GM23248 (cell line): ENCODE measurements at regions not wholly inside any gene's neighbourhood (a gene's known extent, or its start where the extent isn't known, plus 50 kb on each side); places are given as distances from the start of the nearest gene placed in this dataset. TPM values are rescaled to one million over a fixed set of nuclear protein-coding genes. Genes with fewer than 3 reads are reported as not detected.

Experiments used
- DNase-seq: peaks from one replicate; pipeline ENCODE4 v3.0.0-alpha.2; 2015
- H2AFZ ChIP-seq: fragments of 200-600 bp; sonication (generic); 2 replicates; pipeline ENCODE4 v1.6.1; 2016; ENCODE audit warnings: antibody characterized with exemption
- H3F3A ChIP-seq: fragments of 200-600 bp; sonication (generic); 2 replicates; pipeline ENCODE4 v1.6.1; 2016; ENCODE audit warnings: mild to moderate bottlenecking, antibody characterized with exemption, mixed run types; ENCODE audit not compliant: insufficient read depth
- H3K27ac ChIP-seq: fragments of 200-600 bp; sonication (generic); 2 replicates; pipeline ENCODE4 v1.5.1; 2016; ENCODE audit warnings: mild to moderate bottlenecking
- H3K27me3 ChIP-seq: fragments of 200-600 bp; sonication (generic); replicated peaks from 2 replicates; pipeline ENCODE4 v1.6.1; 2016; ENCODE audit warnings: mild to moderate bottlenecking; ENCODE audit not compliant: insufficient read depth
- H3K36me3 ChIP-seq: fragments of 200-600 bp; sonication (generic); 2 replicates; pipeline ENCODE4 v1.6.1; 2016; ENCODE audit warnings: low read depth, mild to moderate bottlenecking
- H3K4me1 ChIP-seq: fragments of 200-600 bp; sonication (generic); 2 replicates; pipeline ENCODE4 v1.6.1; 2016; ENCODE audit warnings: mild to moderate bottlenecking; ENCODE audit not compliant: insufficient read depth
- H3K4me2 ChIP-seq: fragments of 200-600 bp; sonication (generic); one replicate; pipeline ENCODE4 v1.6.1; 2016; ENCODE audit warnings: mild to moderate bottlenecking; ENCODE audit not compliant: unreplicated experiment
- H3K4me3 ChIP-seq: fragments of 200-600 bp; sonication (generic); 2 replicates; pipeline ENCODE4 v1.5.1; 2016; ENCODE audit warnings: mild to moderate bottlenecking
- H3K79me2 ChIP-seq: fragments of 200-600 bp; sonication (generic); 2 replicates; pipeline ENCODE4 v1.6.1; 2016; ENCODE audit warnings: mild to moderate bottlenecking; ENCODE audit not compliant: insufficient read depth
- H3K9ac ChIP-seq: fragments of 200-600 bp; sonication (generic); 2 replicates; pipeline ENCODE4 v1.6.1; 2016; ENCODE audit warnings: mild to moderate bottlenecking
- H3K9me2 ChIP-seq: fragments of 200-600 bp; sonication (generic); 2 replicates; pipeline ENCODE4 v1.6.1; 2016; ENCODE audit warnings: mixed run types, mild to moderate bottlenecking, moderate library complexity; ENCODE audit not compliant: insufficient read depth
- H3K9me3 ChIP-seq: fragments of 200-600 bp; sonication (generic); one replicate; pipeline ENCODE4 v1.6.1; 2017; ENCODE audit warnings: low read depth
- H4K20me1 ChIP-seq: fragments of 200-600 bp; sonication (generic); 2 replicates; pipeline ENCODE4 v1.6.0; 2016; ENCODE audit not compliant: insufficient read depth
- EZH2 ChIP-seq: fragments of 200-600 bp; sonication (generic); IDR thresholded peaks from 2 replicates; pipeline ENCODE4 v1.6.1; 2018; ENCODE audit warnings: antibody characterized with exemption, mild to moderate bottlenecking; ENCODE audit not compliant: insufficient read depth, poor library complexity, severe bottlenecking
- EZH2phosphoT487 ChIP-seq: fragments of 200-600 bp; sonication (generic); IDR thresholded peaks from 2 replicates; pipeline ENCODE4 v1.6.1; 2018; ENCODE audit warnings: antibody characterized with exemption, moderate library complexity, mild to moderate bottlenecking, low read depth; ENCODE audit not compliant: insufficient read depth
- WGBS, 2 experiments: methylation state at CpG; one replicate each; pipeline ENCODE4 v1.1.6; 2015 to 2017; ENCODE audit warnings: low lambda C conversion rate in 2 of 2, low coverage in 1 of 2; ENCODE audit errors: missing lambda C conversion rate in 2 of 2; 5-methylcytosine and 5-hydroxymethylcytosine counted together
- in situ Hi-C: fragments of 300-500 bp; cut with MboI; formaldehyde crosslinking; loops from 2 replicates; pipeline ENCODE4 v1.15.0; 2020
- small RNA-seq: library from RNA; depleted of rRNA; stranded (forward); fragments of <200 nt; gene quantifications from one replicate; pipeline ENCODE3, GENCODE V24; 2014; ENCODE audit warnings: low read depth, low replicate concordance

DNA sequence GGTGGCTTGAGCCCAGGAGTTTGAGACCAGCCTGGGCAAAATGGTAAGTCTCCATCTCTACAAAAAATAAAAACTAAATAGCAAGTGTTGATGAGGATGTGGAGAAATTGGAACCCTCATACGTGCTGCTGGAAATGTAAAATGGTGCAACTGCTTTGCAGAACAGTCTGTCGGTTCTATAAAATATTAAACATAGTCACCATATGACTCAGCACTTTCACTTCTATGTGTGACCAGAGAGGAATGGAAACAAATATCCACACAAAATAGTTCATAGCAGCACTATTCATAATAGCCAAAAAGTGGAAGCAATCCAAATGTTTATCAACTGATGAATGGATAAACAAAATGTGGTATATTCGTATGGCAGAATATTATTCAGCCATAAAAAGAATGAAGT, 60.8 kb upstream of the FMR1 start:
- H3K79me2 ChIP-seq: no peaks in the 10 kb centered on the region
- WGBS, 2 experiments: 14 to 22% methylated on average over 3 of the region's 3 CpGs
- H3K27ac ChIP-seq: no peak overlapping the region
- TF ChIP-seq EZH2: no peak
- TF ChIP-seq EZH2phosphoT487: no peak
- H3K27me3 ChIP-seq: no peaks in the 10 kb centered on the region
- no peaks in the 10 kb centered on the region for H3K4me1 ChIP-seq
- DNase-seq: no peak
- H2AFZ ChIP-seq: no peak overlapping the region
- no peaks in the 10 kb centered on the region for H4K20me1 ChIP-seq
- no peak overlapping the region for H3K4me3 ChIP-seq
- H3F3A ChIP-seq: no peaks in the 10 kb centered on the region
- no peaks in the 10 kb centered on the region for H3K9me2 ChIP-seq
- H3K4me2 ChIP-seq: no peak overlapping the region
- no peak overlapping the region for H3K9ac ChIP-seq
- in situ Hi-C loops: no loop called here
- H3K36me3 ChIP-seq: no peaks in the 10 kb centered on the region
- no peaks in the 10 kb centered on the region for H3K9me3 ChIP-seq

GRCh38 chrX:147853701-147854100, 58.0 kb upstream of the FMR1 start:
- 0% methylated on average over 2 of the region's 2 CpGs for WGBS, 2 experiments
- no peaks in the 10 kb centered on the region for H3K79me2 ChIP-seq

DNA sequence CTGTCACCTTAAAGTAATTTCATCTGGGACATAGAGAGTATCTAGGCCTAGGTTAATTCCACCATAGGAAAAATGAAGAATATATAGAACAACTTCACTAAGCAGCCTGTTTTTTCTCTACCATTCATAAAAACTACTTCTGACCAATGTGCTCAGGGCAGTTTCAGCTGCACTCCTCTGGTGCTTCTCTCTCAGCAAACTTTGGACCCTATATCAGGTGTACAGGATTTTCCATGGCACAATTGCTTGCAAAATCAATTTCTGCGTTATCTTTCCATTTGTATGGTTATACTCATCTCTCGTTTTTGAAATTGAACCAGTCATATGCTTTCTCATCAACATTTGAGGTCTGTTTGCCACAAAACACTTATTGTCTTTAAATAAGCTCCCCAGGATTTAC, 52.1 kb upstream of the FMR1 start:
- Histone ChIP-seq H4K20me1 (no peaks in the 10 kb centered on the region), H3K4me3 (no peak overlapping the region), H3K27me3 (no peaks in the 10 kb centered on the region), H3K79me2 (no peaks in the 10 kb centered on the region), H3K9me2 (no peaks in the 10 kb centered on the region), H3K9ac (no peak overlapping the region), H3K36me3 (no peaks in the 10 kb centered on the region), H3F3A (no peaks in the 10 kb centered on the region), H3K4me2 (no peak overlapping the region), H3K9me3 (no peaks in the 10 kb centered on the region), H3K27ac (no peak overlapping the region), H3K4me1 (no peaks in the 10 kb centered on the region), H2AFZ (no peak overlapping the region)
- no peak for DNase-seq
- 0 to 7% methylated on average over 2 of the region's 2 CpGs for WGBS, 2 experiments
- in situ Hi-C loops: no loop called here
- TF ChIP-seq EZH2 (no peak), EZH2phosphoT487 (no peak)

More at GRCh38 chrX:147853701-147854100, 58.0 kb upstream of the FMR1 start:
- no peak overlapping the region for H2AFZ ChIP-seq
- H3F3A ChIP-seq: no peaks in the 10 kb centered on the region
- no peaks in the 10 kb centered on the region for H3K9me2 ChIP-seq
- no peaks in the 10 kb centered on the region for H4K20me1 ChIP-seq
- H3K4me3 ChIP-seq: no peak overlapping the region
- H3K27me3 ChIP-seq: no peaks in the 10 kb centered on the region
- H3K4me1 ChIP-seq: no peaks in the 10 kb centered on the region
- DNase-seq: no peak
- no peak overlapping the region for H3K27ac ChIP-seq
- no peak overlapping the region for H3K4me2 ChIP-seq
- no peak for TF ChIP-seq EZH2
- TF ChIP-seq EZH2phosphoT487: no peak
- no peak overlapping the region for H3K9ac ChIP-seq
- in situ Hi-C loops: no loop called here
- H3K36me3 ChIP-seq: no peaks in the 10 kb centered on the region
- no peaks in the 10 kb centered on the region for H3K9me3 ChIP-seq

Small RNAs in the stretch of these regions (small RNA-seq; reads per million reads assigned to genes)
- gene AC016925.1: not detected
- not detected for gene AC016925.2
- not detected for gene AL009048.1
- gene AL096861.1: not detected
- gene RNU6-382P: not detected
